GM19240 (cell line): ENCODE measurements at regions not wholly inside any gene's neighbourhood (a gene's known extent, or its start where the extent isn't known, plus 50 kb on each side); places are given as distances from the start of the nearest gene placed in this dataset.

Source experiments
- DNase-seq: peaks from one replicate; pipeline ENCODE4 v3.0.0; 2011; ENCODE audit warnings: low spot score; ENCODE audit not compliant: insufficient read length

DNA sequence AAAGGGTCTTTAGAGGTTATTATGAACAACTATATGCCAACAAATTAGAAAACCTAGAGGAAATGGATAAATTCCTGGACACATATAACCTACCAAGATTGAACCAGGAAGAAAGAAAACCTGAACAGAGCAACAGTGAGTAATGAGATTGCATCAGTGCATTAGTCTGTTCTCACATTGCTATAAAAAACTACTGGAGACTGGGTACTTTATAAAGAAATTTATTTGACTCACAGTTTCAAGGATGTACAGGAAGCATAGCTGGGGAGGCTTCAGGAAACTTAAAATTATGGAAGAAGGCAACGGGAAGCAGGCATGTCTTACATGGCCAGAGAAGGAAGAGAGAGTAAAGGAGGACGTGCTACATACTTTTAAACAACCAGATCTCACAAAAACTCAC is 70.8 kb upstream of the GNAZ start:
- DNase-seq, result no peak

DNA sequence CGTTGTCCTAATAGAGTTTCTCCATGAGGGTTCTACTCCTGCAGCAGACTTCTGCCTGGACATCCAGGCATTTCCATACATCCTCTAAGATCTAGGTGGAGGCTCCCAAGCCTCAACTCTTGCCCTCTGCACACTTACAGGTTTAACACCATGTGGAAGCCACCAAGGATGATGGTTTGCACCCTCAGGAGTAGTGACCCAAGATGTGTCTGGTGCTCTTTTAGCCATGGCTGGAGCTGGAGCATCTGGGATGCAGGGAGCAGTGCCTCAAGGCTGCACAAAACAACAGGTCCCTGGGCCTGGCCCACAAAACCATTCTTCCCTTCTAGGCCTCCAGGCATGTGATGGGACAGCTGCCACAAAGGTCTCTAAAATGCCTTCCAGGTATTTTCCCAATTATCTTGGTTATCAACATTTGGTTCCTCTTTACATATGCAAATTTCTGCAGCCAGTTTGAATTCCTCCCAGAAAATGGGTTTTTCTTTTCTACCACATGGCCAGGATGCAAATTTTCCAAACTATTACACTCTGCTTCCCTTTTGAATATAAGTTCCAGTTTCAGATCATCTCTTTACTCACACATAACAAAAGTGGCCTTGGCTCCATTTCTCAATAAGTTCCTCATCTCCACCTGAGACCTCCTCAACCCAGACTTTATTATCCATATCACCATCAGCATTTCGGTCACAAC is 69.5 kb upstream of the GNAZ start:
- no peak for DNase-seq

DNA sequence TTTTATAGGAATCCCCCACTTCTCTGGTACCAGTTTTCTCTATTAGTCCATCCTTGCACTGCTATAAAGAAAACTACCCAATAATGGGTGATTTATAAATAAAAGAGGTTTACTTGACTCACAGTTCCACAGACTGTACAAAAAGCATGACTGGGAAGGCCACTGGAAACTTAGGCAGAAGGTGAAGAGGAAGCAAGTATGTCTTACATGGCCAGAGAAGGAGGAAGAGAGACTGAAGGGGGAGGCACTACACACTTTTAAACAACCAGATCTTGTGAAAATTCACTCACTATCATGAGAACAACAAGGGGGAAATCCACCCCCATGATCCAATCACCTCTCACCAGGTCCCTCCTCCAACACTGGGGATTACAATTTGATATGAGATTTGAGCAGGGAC is 68.9 kb upstream of the GNAZ start:
- DNase-seq, result no peak

GRCh38 chr22:23002612-23003180 is 67.6 kb upstream of the GNAZ start:
- DNase-seq, result no peak

DNA sequence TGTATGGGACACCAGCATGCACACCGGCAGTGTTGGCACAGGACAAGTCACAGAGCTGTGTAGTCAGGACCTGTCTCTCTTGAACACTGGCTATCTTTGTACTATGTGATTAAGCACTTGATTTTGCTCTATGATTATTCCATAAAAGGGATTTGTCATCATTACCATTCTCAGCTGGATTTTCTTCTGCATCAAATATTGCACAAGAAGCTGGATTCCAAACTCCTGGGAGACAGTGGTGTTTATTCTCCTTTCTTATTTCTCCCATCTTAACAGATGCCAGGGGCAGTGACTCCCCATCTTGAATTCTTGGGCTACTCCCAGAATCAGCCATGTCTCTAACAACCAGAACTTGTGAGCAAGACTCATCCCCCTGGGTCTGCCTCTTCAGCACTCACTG is 62.5 kb upstream of the GNAZ start:
- no peak for DNase-seq

- no peak for DNase-seq
Observed at GRCh38 chr22:23008896-23009295, 61.4 kb upstream of the GNAZ start.
